HG03280 (cell line): ENCODE measurements at regions not wholly inside any gene's neighbourhood (a gene's known extent, or its start where the extent isn't known, plus 50 kb on each side); places are given as distances from the start of the nearest gene placed in this dataset.
"Not testable (repeated sequence)": the region's sequence is repeated elsewhere in the genome, so short reads cannot be mapped to it uniquely, and the experiment has no call there.

Experiments used
- ATAC-seq: cut with Tn5 transposase; IDR thresholded peaks from one replicate; pipeline ENCODE4 v1.9.1; 2021; ENCODE audit warnings: mild to moderate bottlenecking, moderate library complexity; ENCODE audit not compliant: unreplicated experiment

- ATAC-seq = no peak
These were observed 92.3 kb downstream of the BLID start for GRCh38 chr11:122023614-122024250.

- no peak for ATAC-seq
These were observed 93.4 kb downstream of the BLID start for GRCh38 chr11:122022646-122023045.

- no peak for ATAC-seq
These were observed 95.1 kb downstream of the BLID start for GRCh38 chr11:122020902-122021301.

GRCh38 chr11:122019908-122020694 is 95.9 kb downstream of the BLID start:
- no peak for ATAC-seq

- no peak for ATAC-seq
These were observed 108.4 kb downstream of the BLID start for GRCh38 chr11:122007601-122008071.

- no peak for ATAC-seq
These were observed 111.6 kb downstream of the BLID start for GRCh38 chr11:122004446-122004845.

- ATAC-seq = no peak
These were observed 113.1 kb downstream of the BLID start for GRCh38 chr11:122002926-122003325.

- no peak for ATAC-seq
These were observed 114.0 kb downstream of the BLID start for GRCh38 chr11:122002047-122002446.

GRCh38 chr11:121999651-122000050 is 116.4 kb downstream of the BLID start:
- ATAC-seq = no peak

GRCh38 chr11:121996574-121996973 is 119.4 kb downstream of the BLID start:
- ATAC-seq = no peak

GRCh38 chr11:121983901-121984300 is 132.1 kb downstream of the BLID start:
- no peak for ATAC-seq

GRCh38 chr11:121977914-121978313 is 138.1 kb downstream of the BLID start:
- ATAC-seq = not testable (repeated sequence)

- ATAC-seq = no peak
These were observed 147.4 kb downstream of the BLID start for GRCh38 chr11:121968638-121969037.

- ATAC-seq = no peak
These were observed 148.8 kb downstream of the BLID start for GRCh38 chr11:121967131-121967704.

- no peak for ATAC-seq
These were observed 150.7 kb downstream of the BLID start for GRCh38 chr11:121965330-121965729.

- no peak for ATAC-seq
These were observed 151.4 kb downstream of the BLID start for GRCh38 chr11:121964591-121964990.

GRCh38 chr11:121963846-121964245 is 152.2 kb downstream of the BLID start:
- not testable (repeated sequence) for ATAC-seq

- no peak for ATAC-seq
These were observed 154.7 kb downstream of the BLID start for GRCh38 chr11:121961321-121961801.

- ATAC-seq = no peak
These were observed 157.1 kb downstream of the BLID start for GRCh38 chr11:121958971-121959325.

GRCh38 chr11:121958323-121958970 is 157.6 kb downstream of the BLID start:
- ATAC-seq = no peak

- ATAC-seq = no peak
These were observed 162.9 kb downstream of the BLID start for GRCh38 chr11:121953122-121953521.
